GM18870 (cell line): ENCODE measurements at regions not wholly inside any gene's neighbourhood (a gene's known extent, or its start where the extent isn't known, plus 50 kb on each side); places are given as distances from the start of the nearest gene placed in this dataset.

Source experiments
- ATAC-seq: cut with Tn5 transposase; IDR thresholded peaks from one replicate; pipeline ENCODE4 v1.9.1; 2021; ENCODE audit warnings: moderate library complexity; ENCODE audit not compliant: unreplicated experiment

GRCh38 chr2:7899923-7900322 is 781.9 kb upstream of the ID2 start:
- ATAC-seq = no peak

DNA sequence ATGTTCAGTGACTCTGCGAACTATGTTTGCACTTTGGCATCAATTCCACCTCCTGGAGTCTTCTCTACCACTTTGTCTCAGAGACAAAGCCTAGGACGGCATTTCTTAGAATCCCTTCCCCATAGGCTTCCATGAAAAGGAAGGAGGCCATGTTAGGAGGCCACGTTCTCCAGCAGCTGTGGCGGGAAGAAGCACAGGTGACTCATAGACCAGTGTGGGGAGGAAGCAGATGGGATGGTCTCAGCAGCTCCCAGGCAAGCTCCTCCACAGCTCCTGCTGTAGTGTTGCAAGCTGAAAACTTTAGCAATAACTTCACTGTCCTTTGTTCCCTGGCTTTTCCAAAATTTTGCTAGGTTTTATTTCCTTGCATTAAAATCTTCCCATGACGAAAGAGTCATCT is 781.3 kb upstream of the ID2 start:
- no peak for ATAC-seq

DNA sequence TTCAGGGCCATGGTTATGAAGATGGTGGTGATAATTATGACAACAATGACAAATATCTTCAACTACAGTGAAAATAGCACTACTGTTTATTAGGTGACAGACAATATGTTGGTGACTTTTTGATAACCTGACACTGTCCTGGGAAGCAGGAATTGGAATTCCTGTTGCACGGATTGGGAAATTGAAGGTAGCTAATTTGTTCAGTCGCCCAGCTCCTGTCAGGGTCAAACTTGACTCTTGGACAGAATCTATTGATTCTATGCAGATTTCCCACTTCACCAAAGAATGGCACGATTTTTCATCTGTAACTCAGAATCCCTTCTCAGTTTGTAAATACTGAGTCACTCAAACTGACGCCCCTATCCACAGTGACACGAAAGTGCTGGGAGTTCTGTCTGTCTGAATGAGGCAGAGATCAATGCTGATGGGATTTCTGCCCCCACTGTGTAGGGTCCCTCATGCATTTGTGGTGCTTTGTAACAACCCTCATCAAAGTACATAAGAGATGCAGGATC is 779.5 kb upstream of the ID2 start:
- no peak for ATAC-seq

DNA sequence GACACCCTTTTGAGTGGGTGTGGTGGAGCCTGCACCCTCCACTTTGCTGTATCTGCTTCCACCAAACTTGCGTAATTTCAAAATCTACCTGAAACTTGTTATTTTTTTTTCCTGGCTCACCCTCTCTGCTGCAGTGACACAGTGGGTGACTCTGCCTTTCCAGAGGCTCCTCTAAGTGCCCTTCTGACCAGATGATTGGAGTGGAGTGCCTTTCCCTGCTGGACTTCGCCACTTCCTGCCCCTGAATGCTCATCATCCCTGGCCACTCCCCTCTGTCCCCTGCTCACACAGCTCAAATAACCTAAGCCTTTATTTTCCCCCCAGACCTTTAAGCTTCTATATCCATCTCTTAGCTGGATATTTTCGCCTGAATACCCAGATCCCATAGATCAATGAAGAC is 777.5 kb upstream of the ID2 start:
- ATAC-seq = no peak

DNA sequence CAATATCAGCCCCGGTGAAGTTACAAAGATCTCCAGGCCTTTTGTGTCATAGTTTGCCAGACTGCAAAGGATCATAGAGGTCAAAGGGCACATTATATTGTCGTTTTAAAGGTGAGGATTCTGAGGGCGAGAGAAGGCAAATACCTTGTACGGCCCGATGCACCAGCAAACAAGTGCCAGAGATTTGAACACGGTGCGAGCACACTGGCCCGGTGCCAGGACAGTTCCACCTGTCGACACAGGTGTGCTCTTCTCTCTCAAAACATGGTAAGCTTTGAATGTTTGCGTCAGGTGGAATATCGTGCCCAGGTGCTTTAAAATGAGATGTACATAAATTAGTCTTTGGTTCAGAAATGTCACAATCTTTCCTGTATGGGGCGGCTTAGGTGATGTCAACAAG is 776.1 kb upstream of the ID2 start:
- ATAC-seq = no peak

DNA sequence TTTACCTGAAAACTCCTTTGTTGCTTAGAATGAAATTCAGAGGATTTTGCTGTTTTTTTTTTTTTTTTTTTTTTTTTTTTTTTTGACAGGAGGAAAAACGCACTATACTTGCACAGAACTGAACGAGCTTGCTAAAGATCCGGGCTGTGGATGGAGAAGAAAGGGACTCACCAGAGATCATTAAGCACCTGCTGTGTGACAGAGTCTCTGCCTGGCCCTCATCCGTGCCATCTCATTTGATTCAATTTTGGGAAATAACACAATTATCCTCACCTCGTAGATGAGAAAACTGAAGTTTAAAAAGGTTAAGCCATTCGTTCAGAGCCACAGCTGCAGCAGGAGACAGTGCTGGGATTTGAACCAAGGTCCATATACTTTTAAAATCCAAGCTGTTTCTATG is 775.4 kb upstream of the ID2 start:
- ATAC-seq = no peak

- no peak for ATAC-seq
These were observed 774.8 kb upstream of the ID2 start for GRCh38 chr2:7907041-7907440.

DNA sequence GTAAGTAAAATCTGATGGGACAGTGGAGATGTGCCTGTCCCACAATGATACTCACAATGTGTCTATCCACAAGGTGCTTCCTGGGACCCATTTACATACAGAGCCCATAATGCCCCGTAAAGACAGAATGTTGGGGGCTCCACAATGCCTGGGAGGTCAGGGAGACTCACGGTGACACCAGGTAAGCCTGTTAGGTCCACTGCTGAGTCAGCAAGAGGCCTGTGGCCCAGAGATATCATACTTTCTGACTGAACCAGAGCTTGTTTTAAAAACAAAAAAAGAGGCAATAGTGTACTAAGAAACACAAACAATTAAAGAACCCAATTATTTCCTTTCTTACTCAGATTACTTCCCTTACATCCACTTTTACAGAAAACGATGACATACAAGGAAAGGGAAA is 771.1 kb upstream of the ID2 start:
- no peak for ATAC-seq

- no peak for ATAC-seq
These were observed 770.7 kb upstream of the ID2 start for GRCh38 chr2:7911196-7911595.

- no peak for ATAC-seq
These were observed 767.9 kb upstream of the ID2 start for GRCh38 chr2:7913974-7914373.

GRCh38 chr2:7915302-7916091 is 766.4 kb upstream of the ID2 start:
- ATAC-seq = no peak

DNA sequence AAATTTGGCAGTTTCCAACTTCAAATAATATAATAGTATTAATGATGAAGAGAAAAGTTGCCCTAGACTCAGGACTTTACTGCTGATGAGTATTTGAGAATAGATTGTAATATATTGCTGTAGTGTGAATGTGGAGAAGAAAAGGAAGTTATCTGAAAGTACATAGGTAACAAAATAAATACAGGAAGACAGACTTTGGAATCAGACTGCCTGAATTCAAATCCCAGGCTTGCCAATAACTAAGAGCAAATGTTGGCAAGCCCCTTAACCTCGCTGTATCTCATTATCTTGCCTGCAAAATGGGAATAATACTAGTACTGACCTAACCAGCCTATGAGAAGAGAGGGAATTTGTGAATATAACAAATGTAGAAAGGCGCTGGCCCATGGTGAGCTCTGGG is 765.2 kb upstream of the ID2 start:
- ATAC-seq = no peak

- no peak for ATAC-seq
These were observed 762.3 kb upstream of the ID2 start for GRCh38 chr2:7919510-7919909.

DNA sequence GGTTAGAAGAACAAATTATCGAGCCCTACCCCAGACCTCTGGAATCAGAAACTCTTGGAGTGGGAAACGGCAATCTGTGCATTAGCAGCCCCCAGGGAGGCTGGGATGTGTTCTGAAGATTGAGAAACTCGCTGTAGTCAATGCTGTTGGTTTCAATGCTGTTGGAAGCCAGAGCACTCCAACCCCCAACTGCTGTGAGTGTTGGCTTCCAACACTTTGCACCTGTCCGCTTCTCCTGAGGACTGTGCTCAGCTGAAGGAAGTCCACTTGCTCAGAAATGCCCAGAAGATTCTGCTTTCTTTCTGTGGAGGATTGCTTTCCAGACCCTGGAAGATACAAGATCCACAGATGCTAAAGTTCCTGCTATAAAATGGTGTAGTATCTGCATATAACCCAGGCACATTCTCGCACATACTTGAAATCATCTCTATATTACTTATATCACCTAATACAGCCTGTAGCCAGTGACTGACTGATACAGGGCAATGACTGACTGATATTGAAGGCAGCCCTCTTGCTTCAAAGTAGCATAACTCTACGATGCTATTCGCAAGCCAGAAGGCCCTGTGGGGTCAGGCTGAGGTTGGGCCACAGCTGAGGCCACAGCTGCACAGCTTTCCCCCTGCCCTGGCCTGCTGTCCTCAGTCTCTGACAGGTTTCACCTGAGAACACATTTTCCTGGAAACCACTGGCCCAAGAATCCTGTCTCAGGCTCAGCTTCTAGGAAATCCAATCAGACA is 757.7 kb upstream of the ID2 start:
- no peak for ATAC-seq

DNA sequence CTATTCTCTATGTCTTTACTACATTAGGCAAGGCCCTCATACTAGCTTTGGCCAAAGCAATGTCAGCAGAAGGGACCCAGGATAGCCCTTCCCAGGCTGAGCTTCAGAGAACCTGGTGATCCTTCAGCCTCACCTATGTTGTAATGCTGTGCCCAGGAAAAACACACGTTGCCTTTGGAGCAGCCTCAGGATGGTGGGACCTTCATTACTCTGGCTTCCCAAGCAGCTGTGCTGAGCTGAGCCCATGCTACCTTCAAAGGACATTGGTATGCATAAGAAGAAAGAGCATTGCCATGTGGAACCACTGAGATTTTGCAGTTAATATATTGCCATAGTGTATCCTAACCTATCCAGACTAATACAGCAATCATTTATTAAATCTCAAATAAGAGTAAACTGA is 756.4 kb upstream of the ID2 start:
- no peak for ATAC-seq

DNA sequence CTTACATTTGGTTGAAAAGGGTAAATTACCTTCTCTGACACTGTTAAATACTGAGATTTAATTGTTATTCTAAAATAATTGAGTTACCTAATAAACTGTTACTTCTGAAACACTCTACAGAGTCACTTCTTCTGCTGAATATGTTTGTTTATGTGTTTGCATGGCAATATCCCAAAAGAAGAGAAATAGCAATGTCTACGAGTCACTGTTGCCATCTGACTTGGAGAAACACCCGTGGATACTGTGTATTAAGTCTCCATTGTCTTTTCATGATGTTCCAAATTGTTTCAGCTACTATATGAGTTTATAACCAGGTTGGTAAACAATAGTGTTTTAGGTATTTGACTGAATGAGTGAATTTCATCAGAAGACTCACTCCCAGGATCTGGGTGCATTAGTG is 754.2 kb upstream of the ID2 start:
- no peak for ATAC-seq

DNA sequence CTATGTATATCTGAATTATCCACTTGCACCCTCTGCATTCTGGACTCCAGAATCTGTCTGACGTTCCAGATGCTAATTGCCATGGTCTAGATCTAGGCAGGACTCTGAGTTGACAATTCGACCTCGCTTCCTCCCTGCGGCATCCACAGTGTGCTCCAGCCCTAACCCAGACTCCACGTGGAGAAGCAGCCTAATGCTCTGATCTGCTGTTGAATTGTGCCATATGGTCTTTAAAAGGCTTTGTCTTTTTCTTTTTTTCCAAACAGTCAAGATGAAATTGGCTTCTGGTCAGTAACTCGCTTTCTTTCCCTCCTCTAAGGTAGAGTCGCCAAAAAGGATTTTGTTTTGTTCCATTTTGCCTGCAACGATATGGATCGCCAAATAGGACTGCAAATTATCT is 752.6 kb upstream of the ID2 start:
- ATAC-seq = no peak

GRCh38 chr2:7930800-7931635 is 750.8 kb upstream of the ID2 start:
- ATAC-seq = no peak

DNA sequence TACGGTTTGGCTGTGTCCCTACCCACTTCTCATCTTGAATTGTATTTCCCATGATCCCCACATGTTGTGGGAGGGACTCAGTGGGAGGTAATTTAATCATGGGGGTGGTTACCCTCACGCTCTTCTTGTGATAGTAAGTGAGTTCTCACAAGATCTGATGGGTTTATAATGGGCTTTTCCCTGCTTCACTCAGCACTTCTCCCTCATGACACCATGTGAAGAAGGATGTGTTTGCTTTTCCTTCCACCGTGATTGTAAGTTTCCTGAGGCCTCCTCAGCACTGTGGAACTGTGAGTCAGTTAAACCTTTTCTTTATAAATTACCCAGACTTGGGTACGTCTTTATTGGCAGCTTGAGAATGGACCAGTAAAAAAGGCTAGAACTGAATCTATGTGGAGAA is 750.0 kb upstream of the ID2 start:
- no peak for ATAC-seq

- ATAC-seq = no peak
These were observed 748.2 kb upstream of the ID2 start for GRCh38 chr2:7933672-7934071.

- no peak for ATAC-seq
These were observed 747.4 kb upstream of the ID2 start for GRCh38 chr2:7934476-7934875.

DNA sequence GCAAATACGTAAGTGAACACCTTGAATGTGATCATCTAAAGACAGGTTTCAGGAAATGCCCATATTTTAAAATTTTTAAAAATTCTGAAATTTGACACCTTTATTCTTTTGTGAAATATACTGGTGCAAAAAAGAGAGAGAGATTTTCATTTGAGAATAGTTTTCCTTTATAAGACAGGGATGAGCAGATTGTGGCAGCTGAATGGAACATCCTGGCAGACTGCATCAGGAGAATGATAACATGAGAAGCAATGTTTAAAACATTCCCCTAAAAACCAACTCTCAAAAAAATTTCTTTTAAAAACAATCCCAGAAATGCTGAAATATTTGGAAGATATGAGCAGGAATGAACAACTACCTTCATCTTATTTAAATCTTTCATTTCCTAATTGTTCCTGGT is 744.8 kb upstream of the ID2 start:
- no peak for ATAC-seq
